ENCODE measurements at regions not wholly inside any gene's neighbourhood (a gene's known extent, or its start where the extent isn't known, plus 50 kb on each side); places are given as distances from the start of the nearest gene placed in this dataset.
A peak's percentile ranks its signal among the peaks of the same experiment; 100 is the strongest.
"Not testable (repeated sequence)": the region's sequence is repeated elsewhere in the genome, so short reads cannot be mapped to it uniquely, and the experiment has no call there.

DNA sequence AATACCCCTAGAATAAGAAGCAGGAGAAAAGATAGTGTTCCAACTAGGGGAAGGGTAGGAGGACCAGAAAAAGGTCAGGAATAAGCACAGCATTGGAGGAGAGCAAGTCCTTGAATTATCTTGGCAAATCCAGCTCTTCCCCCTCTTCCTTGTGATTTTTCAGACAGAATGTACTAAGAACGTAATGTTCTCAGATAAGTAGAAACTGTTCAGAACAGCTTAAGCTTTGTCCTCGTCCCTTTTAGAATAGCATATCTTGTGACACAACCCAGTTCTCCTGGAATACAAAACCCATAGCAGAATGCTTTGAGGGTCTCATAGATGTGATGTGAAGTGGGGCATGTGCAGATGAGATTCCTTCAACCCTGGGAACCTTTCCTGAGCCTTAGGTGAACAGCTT lies 97.4 kb downstream of the EMB start:
- DNase-seq (ENCODE audit: low read depth): no peak

GRCh38 chr5:50340757-50341156 lies 100.3 kb downstream of the EMB start:
- DNase-seq (ENCODE audit: low read depth): no peak

DNA sequence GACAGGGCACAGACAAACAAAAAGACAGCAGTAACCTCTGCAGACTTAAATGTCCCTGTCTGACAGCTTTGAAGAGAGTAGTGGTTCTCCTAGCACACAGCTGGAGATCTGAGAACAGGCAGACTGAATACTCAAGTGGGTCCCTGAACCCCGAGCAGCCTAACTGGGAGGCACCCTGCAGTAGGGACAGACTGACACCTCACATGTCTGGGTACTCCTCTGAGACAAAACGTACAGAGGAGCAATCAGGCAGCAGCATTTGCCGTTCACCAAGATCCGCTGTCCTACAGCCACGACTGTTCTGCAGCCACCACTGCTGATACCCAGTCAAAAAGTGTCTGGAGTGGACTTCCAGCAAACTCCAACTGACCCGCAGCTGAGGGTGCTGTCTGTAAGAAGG lies 110.5 kb downstream of the EMB start:
- DNase-seq (ENCODE audit: low read depth): not testable (repeated sequence)

GRCh38 chr5:50328193-50328729 lies 112.8 kb downstream of the EMB start:
- DNase-seq (ENCODE audit: low read depth): no peak

GRCh38 chr5:50325237-50325832 lies 115.8 kb downstream of the EMB start:
- no peak for DNase-seq (ENCODE audit: low read depth)

- no peak for DNase-seq (ENCODE audit: low read depth)
Observed at GRCh38 chr5:50320131-50320749, 120.8 kb downstream of the EMB start.

- DNase-seq (ENCODE audit: low read depth): no peak
Observed at GRCh38 chr5:50318220-50318619, 122.9 kb downstream of the EMB start.

- not testable (repeated sequence) for DNase-seq (ENCODE audit: low read depth)
Observed at GRCh38 chr5:50306488-50306887, 134.6 kb downstream of the EMB start.

DNA sequence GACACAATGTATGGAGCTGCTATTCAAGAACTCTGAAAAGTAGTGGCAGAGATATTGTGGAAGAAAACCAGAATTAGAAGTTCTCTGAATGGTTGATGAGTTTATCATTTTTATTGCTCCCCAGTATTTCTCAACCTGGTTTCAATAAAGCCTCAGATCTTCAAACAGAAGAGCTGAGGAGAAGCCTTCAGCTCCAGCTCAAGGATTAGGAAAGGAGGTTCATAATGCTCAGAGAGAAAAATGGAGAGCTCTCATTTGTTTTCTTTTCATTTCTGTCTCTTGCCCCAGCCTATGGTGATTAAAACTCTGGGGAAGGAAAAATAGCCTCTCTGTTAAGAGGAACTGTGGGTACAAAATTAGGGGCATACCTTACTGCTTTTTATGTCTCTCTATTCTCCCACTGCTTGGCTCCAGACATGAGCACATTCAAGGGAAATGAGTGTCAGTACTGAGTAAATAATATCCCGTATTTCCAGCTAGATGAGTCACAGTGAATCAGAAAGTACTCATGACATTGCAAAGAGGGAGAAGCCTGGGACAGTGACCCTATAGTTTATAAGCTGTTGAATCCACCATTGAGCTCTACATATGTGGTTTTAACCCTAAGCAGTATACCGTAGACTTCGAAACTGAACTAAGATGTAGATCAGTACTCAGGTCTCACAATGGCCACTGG lies 138.1 kb downstream of the EMB start:
- no peak for DNase-seq (ENCODE audit: low read depth)

- DNase-seq (ENCODE audit: low read depth): no peak
Observed at GRCh38 chr5:50301756-50302155, 139.3 kb downstream of the EMB start.

DNA sequence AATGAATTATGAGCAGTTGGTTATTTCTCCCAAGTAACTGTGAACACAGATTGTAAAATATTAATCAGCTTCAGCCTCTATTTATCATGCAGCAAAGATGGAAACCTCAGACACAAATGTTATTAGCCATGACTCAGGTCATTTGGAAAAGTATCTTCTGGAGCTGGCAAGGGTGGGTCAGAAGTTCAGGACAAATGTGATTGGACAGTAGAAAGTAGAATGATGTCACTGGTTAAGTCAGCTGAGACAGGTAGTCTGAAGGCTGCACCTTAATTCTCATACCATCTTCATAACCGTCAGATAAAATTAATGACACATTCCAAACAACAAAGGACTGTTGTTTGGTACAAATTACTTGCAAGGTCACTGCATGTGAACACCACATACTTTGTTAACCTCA lies 140.2 kb downstream of the EMB start:
- no peak for DNase-seq (ENCODE audit: low read depth)

DNA sequence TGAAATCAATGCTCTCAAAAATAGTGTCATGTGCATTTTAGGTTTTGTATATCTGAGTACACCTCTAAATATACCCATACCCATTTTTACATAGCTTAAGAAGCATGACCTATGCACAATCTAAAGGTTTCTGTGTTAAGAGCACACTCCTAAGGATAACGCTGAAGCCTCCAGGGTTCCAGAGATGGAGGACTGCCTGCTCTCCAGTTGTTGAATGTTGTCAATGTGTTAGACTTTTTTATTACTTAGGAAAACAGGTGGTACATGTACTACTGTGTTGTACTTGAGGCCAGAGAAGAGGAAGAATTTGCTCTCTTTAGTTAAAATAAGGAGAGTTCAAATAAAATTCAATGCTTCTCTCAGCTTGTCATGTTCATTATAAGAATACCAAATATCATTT lies 141.2 kb downstream of the EMB start:
- DNase-seq (ENCODE audit: low read depth): no peak

DNA sequence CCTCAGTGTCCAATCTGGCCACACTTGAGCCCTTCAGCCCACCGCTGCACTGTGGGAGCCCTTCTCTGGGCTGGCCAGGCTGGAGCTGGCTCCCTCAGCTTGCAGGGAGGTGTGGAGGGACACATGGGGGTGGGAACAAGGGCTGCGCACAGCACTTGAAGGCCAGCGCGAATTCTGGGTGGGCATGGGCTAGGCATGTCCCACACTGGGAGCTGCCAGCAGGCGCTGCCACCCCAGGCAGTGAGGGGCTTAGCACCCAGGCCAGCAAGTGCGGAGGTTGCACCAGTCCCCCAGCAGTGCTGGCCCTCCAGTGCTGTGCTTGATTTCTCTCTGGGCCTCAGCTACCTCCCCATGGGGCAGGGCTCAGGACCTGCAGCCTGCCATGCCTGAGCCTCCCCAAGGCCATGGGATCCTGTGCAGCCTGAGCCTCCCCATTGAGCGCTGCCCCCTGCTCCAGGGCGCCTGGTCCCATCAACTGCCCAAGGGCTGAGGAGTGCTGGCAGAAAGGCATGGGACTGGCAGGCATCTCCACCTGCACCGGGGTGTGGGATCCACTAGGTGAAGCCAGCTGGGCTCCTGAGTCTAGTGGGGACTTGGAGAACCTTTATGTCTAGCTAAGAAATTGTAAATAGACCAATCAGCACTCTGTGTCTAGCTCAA lies 148.2 kb downstream of the EMB start:
- peak; percentile 0 for DNase-seq (ENCODE audit: low read depth)

DNA sequence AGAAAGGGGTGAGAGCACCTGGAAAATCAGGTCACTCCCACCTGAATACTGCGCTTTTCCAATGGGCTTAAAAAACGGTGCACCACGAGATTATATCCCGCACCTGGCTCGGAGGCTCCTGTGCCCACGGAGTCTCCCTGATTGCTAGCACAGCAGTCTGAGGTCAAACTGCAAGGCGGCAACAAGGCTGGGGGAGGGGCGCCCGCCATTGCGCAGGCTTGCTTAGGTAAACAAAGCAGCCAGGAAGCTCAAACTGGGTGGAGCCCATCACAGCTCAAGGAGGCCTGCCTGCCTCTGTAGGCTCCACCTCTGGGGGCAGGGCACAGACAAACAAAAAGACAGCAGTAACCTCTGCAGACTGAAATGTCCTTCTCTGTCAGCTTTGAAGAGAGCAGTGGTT lies 160.6 kb downstream of the EMB start:
- DNase-seq (ENCODE audit: low read depth): not testable (repeated sequence)

All from T-helper 22 cell (primary cell).